ENCODE measurements at regions not wholly inside any gene's neighbourhood (a gene's known extent, or its start where the extent isn't known, plus 50 kb on each side); places are given as distances from the start of the nearest gene placed in this dataset.
A peak's percentile ranks its signal among the peaks of the same experiment; 100 is the strongest.
"Not testable (repeated sequence)": the region's sequence is repeated elsewhere in the genome, so short reads cannot be mapped to it uniquely, and the experiment has no call there.

DNA sequence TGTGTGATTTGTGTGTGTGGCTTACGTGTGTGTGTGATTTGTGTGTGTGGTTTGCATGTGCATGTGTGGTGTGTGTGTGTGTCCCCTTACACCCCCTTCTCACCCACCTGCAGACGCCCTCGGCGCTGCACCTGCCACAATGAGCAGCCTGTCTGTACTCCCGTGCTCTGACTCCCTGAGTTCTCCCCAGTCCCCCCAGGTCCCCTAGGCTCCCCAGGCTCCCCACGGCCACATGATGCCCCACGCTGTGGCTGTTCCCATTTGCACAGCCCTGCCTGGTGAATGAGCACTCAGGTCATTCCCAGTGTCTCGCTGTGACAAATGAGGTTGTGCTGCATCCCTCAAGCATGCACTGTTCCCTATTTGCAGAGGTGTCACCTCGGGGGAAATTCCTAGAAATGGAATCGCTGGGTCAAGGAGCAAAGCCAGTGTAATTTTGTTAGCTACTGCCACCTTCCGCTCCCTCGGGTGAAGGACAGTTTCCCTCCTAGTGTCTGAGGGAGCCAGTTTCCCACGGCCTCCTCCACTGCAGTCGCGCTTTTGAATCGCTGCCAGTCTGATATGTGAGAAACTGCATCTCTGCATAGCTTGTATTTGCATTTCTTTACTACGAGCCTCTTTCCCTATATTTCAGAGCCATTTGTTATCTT lies 180.4 kb upstream of the FOXD4L5 start:
- H3K27ac Mint-ChIP-seq (ENCODE audit: unreplicated experiment); H3K4me3 Mint-ChIP-seq (ENCODE audit: unreplicated experiment); H3K4me1 Mint-ChIP-seq (ENCODE audit: unreplicated experiment); DNase-seq (ENCODE audit: low spot score): not testable (repeated sequence)
- H3K36me3 Mint-ChIP-seq (ENCODE audit: low read depth, unreplicated experiment) = peaks cover 35% of the 10 kb centered on the region
- peaks cover 31% of the 10 kb centered on the region for H3K27me3 Mint-ChIP-seq (ENCODE audit: unreplicated experiment)
- H3K9me3 Mint-ChIP-seq (ENCODE audit: unreplicated experiment) = peaks cover 56% of the 10 kb centered on the region

DNA sequence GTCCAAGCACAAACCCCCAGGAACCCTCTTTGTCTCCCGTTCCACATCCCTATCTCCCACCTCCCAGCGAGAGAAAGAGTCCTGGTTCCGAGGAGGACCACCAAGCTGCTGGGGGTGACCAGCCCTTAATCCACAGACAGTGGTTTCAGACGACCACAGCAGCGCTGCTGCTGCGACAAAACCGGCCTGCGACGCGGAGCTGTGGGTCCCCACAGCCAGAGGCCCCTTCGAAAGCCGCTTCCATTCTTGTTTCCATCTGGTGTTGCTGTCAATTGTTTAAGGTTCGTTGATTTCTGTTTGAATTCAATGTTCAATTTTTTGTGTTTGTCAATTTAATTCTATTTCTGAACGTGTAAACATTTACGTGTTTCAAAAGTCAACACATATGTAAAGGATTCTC lies 177.5 kb upstream of the FOXD4L5 start:
- not testable (repeated sequence) for DNase-seq (ENCODE audit: low spot score); H3K27ac Mint-ChIP-seq (ENCODE audit: unreplicated experiment); H3K4me1 Mint-ChIP-seq (ENCODE audit: unreplicated experiment); H3K4me3 Mint-ChIP-seq (ENCODE audit: unreplicated experiment)
- peaks cover 51% of the 10 kb centered on the region for H3K9me3 Mint-ChIP-seq (ENCODE audit: unreplicated experiment)
- H3K36me3 Mint-ChIP-seq (ENCODE audit: low read depth, unreplicated experiment) = peaks cover 41% of the 10 kb centered on the region
- peaks cover 26% of the 10 kb centered on the region for H3K27me3 Mint-ChIP-seq (ENCODE audit: unreplicated experiment)

DNA sequence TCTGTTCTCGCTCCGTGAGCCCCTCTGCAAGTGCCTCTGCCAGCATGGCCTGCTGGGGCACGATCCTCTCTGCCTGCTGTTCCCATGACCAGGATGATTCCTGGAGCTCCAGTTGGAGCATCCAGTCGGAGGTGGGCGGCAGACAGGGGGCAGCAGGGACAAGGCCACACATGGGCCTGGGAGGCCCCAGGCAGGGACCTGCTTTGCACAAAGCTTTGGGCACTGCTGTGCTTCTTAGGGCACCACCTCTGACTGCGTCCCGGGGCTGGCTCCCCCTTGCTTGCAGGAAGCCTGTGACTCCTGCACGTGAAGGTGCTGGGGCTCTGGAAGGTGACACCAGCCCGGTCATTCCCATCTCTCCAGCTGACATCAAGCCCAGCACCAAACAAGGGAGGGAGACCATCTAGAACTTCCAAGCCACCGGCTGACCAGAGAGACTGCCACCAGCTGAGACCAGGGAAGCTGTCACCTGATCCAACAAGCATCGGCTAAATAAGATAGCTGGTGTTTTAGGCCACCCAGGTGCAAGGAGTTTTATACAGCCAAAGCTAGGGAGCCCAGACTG lies 174.8 kb upstream of the FOXD4L5 start:
- no peak overlapping the region for H3K27ac Mint-ChIP-seq (ENCODE audit: unreplicated experiment)
- peaks cover 50% of the 10 kb centered on the region for H3K9me3 Mint-ChIP-seq (ENCODE audit: unreplicated experiment)
- TF ChIP-seq, protein P1, sequence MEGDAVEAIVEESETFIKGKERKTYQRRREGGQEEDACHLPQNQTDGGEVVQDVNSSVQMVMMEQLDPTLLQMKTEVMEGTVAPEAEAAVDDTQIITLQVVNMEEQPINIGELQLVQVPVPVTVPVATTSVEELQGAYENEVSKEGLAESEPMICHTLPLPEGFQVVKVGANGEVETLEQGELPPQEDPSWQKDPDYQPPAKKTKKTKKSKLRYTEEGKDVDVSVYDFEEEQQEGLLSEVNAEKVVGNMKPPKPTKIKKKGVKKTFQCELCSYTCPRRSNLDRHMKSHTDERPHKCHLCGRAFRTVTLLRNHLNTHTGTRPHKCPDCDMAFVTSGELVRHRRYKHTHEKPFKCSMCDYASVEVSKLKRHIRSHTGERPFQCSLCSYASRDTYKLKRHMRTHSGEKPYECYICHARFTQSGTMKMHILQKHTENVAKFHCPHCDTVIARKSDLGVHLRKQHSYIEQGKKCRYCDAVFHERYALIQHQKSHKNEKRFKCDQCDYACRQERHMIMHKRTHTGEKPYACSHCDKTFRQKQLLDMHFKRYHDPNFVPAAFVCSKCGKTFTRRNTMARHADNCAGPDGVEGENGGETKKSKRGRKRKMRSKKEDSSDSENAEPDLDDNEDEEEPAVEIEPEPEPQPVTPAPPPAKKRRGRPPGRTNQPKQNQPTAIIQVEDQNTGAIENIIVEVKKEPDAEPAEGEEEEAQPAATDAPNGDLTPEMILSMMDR (IDR thresholded peaks at IDR 0.05; ENCODE audit: unreplicated experiment) = no peak
- no peak overlapping the region for H3K4me3 Mint-ChIP-seq (ENCODE audit: unreplicated experiment)
- peaks cover 36% of the 10 kb centered on the region for H3K27me3 Mint-ChIP-seq (ENCODE audit: unreplicated experiment)
- peaks cover 42% of the 10 kb centered on the region for H3K36me3 Mint-ChIP-seq (ENCODE audit: low read depth, unreplicated experiment)
- no peak for DNase-seq (ENCODE audit: low spot score)
- no peaks in the 10 kb centered on the region for H3K4me1 Mint-ChIP-seq (ENCODE audit: unreplicated experiment)

DNA sequence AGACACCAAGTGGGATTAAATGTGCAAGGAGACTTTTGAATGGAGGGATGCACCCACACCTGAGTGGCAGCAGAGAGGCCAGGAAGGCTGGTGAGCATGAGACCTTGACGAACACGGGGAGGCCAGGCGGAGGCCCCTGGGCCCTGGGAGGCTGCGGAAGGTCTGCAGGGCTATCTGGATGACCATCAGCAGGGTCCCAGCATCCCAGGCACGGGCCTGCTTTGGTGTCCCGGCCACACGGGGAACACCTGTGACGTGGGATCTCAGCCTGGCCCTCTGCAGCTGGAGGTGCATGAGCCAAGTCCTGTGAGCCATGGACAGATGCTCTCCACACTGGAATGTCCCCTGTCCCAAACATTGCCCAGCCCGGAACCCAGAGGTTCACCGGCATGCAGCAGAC lies 174.0 kb upstream of the FOXD4L5 start:
- H3K27ac Mint-ChIP-seq (ENCODE audit: unreplicated experiment) = no peak overlapping the region
- no peaks in the 10 kb centered on the region for H3K4me1 Mint-ChIP-seq (ENCODE audit: unreplicated experiment)
- TF ChIP-seq, protein P1 (IDR thresholded peaks at IDR 0.05; ENCODE audit: unreplicated experiment) = no peak
- H3K4me3 Mint-ChIP-seq (ENCODE audit: unreplicated experiment) = no peak overlapping the region
- H3K9me3 Mint-ChIP-seq (ENCODE audit: unreplicated experiment) = peaks cover 42% of the 10 kb centered on the region
- H3K36me3 Mint-ChIP-seq (ENCODE audit: low read depth, unreplicated experiment) = peaks cover 34% of the 10 kb centered on the region
- H3K27me3 Mint-ChIP-seq (ENCODE audit: unreplicated experiment) = peaks cover 30% of the 10 kb centered on the region
- no peak for DNase-seq (ENCODE audit: low spot score)

DNA sequence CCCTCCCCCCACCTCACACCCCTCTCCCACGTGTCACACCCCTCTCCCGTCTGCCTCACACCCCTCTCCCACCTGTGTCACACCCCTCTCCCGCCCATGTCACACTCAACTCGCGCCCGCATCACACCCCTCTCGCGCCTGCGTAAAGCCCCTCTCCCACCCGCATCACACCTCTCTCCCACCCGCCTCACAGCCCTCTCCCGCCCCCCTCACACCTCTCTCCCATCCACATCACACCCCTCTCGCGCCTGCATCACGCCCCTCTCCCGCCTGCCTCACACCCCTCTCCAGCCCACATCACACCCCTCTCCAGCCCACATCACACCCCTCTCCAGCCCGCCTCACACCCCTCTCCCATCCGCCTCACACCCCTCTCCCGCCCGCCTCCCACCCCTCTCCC lies 173.5 kb upstream of the FOXD4L5 start:
- Mint-ChIP-seq H3K4me1 (ENCODE audit: unreplicated experiment) (no peaks in the 10 kb centered on the region), H3K27ac (ENCODE audit: unreplicated experiment) (no peak overlapping the region), H3K4me3 (ENCODE audit: unreplicated experiment) (no peak overlapping the region), H3K27me3 (ENCODE audit: unreplicated experiment) (peaks cover 29% of the 10 kb centered on the region), H3K9me3 (ENCODE audit: unreplicated experiment) (peaks cover 41% of the 10 kb centered on the region), H3K36me3 (ENCODE audit: low read depth, unreplicated experiment) (peaks cover 33% of the 10 kb centered on the region)
- TF ChIP-seq, protein P1 (IDR thresholded peaks at IDR 0.05; ENCODE audit: unreplicated experiment) = no peak
- no peak for DNase-seq (ENCODE audit: low spot score)

DNA sequence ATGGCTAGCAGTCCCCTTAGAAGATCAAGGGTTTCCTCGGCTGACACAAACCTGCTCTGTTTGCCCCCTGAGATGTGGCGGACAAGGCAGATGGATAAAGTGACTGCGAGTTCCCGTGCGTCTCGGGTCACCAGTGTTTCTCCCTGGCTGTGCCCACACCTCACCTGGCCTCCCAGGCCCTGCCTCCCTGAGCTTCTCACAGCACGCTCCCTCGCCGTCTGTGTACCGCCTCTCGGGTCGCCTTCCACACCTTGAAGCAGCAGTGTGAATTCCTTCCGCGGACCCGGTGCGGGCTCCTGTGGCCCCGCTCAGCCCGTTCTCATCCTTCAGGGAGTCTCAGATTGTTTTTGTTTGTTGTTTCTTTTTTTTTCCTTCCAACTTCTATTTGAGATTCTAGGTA lies 172.0 kb upstream of the FOXD4L5 start:
- peaks cover 23% of the 10 kb centered on the region for H3K27me3 Mint-ChIP-seq (ENCODE audit: unreplicated experiment)
- not testable (repeated sequence) for H3K4me3 Mint-ChIP-seq (ENCODE audit: unreplicated experiment); DNase-seq (ENCODE audit: low spot score); H3K27ac Mint-ChIP-seq (ENCODE audit: unreplicated experiment); H3K4me1 Mint-ChIP-seq (ENCODE audit: unreplicated experiment)
- peaks cover 29% of the 10 kb centered on the region for H3K36me3 Mint-ChIP-seq (ENCODE audit: low read depth, unreplicated experiment)
- peaks cover 34% of the 10 kb centered on the region for H3K9me3 Mint-ChIP-seq (ENCODE audit: unreplicated experiment)

DNA sequence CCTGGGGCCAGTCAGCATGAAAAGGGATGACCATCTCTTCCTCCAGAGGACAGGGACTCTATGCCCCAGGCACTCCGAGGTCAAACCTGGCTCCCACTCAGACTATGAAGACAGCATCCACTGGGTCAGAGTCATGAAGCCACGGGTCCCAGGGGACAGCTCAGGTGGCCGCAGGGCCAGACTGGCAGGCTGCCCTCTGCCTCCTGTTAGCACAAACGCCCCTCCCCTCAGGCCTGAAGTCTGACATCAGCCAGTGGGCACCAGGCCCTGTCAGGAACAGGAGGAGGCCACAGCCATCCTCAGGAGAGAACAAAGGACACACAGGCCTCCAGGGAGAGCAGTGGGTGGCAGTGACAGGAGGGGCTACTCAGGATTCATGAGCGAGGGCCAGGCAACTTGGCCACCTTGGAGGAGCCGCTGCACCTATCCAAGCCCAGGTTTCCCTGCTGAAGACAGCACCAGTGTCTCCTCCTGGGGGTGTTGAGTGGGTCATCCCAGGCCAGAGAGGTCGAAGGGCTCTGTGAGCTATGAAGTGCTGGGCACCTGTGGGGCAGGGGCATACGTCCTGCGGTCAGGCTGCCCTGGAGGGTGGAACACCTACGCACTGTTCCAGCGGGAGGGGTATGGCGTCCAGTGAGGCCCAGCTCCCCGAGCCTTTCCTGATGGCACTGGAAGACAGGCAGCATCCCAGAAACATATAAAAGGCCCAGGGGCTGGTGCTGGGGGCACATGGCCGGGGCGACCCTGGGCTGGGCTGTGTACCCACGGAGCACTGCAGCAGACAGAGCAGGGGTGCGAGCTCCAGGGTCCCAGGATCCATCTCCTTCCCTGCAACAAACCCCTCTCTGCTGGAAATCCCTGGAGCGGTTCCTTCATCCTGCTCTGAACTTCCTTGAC lies 171.0 kb upstream of the FOXD4L5 start:
- H3K36me3 Mint-ChIP-seq (ENCODE audit: low read depth, unreplicated experiment) = peaks cover 27% of the 10 kb centered on the region
- DNase-seq (ENCODE audit: low spot score); H3K4me3 Mint-ChIP-seq (ENCODE audit: unreplicated experiment); H3K4me1 Mint-ChIP-seq (ENCODE audit: unreplicated experiment): not testable (repeated sequence)
- H3K27me3 Mint-ChIP-seq (ENCODE audit: unreplicated experiment) = peaks cover 22% of the 10 kb centered on the region
- peaks cover 37% of the 10 kb centered on the region for H3K9me3 Mint-ChIP-seq (ENCODE audit: unreplicated experiment)
- peak overlapping the region; percentile 75 for H3K27ac Mint-ChIP-seq (ENCODE audit: unreplicated experiment)

DNA sequence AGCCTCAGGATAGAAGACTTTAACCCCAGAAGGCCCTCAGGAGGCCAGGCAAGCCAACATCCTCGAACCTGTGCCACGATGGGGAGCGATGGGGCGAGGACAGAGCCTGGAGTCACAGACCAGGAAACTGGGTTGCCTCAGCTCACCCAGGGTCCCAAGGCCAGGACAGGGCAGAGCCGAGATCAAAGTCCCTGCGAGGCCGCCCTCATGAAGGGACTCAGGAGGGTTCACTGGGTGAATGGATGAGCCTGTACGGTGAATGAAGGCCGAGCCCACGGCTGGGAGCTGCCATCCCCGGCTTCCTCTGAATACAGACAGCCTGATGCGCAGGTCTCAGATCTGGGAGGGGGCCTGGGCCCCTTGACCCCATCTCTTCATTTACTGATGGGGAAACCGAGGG lies 170.1 kb upstream of the FOXD4L5 start:
- peaks cover 20% of the 10 kb centered on the region for H3K27me3 Mint-ChIP-seq (ENCODE audit: unreplicated experiment)
- H3K36me3 Mint-ChIP-seq (ENCODE audit: low read depth, unreplicated experiment) = peaks cover 23% of the 10 kb centered on the region
- H3K4me1 Mint-ChIP-seq (ENCODE audit: unreplicated experiment); DNase-seq (ENCODE audit: low spot score); H3K4me3 Mint-ChIP-seq (ENCODE audit: unreplicated experiment); H3K27ac Mint-ChIP-seq (ENCODE audit: unreplicated experiment): not testable (repeated sequence)
- peaks cover 34% of the 10 kb centered on the region for H3K9me3 Mint-ChIP-seq (ENCODE audit: unreplicated experiment)

DNA sequence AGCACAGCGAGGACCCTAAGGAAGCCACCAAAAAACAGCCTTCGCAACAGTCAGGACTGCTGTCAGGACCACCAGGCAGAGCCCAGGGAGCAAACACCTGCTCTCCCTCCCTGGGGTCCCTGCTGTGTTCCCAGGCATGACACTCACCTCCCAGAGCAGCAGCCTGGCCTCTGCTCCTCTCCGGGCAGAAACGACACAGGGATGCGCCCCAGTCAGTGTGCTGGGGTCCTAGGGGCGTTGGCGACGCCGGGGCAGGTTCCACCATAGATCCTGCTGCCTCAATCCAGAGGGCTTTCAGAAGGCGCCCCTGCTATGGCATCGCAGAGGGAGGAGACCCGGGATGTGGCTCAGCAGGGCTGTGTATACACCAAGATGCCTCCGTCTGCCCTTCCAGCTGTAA lies 169.7 kb upstream of the FOXD4L5 start:
- not testable (repeated sequence) for H3K27ac Mint-ChIP-seq (ENCODE audit: unreplicated experiment); DNase-seq (ENCODE audit: low spot score); H3K4me1 Mint-ChIP-seq (ENCODE audit: unreplicated experiment); H3K4me3 Mint-ChIP-seq (ENCODE audit: unreplicated experiment)
- H3K27me3 Mint-ChIP-seq (ENCODE audit: unreplicated experiment) = peaks cover 22% of the 10 kb centered on the region
- H3K9me3 Mint-ChIP-seq (ENCODE audit: unreplicated experiment) = peaks cover 34% of the 10 kb centered on the region
- peaks cover 23% of the 10 kb centered on the region for H3K36me3 Mint-ChIP-seq (ENCODE audit: low read depth, unreplicated experiment)
